H1 (cell line): ENCODE measurements at regions not wholly inside any gene's neighbourhood (a gene's known extent, or its start where the extent isn't known, plus 50 kb on each side); places are given as distances from the start of the nearest gene placed in this dataset.

Experiments used
- CTCF ChIA-PET: fragments of 300-600 bp; sonication (Branson Sonifier 250); formaldehyde crosslinking; loops from one replicate; lab custom pipeline; 2021; ENCODE audit not compliant: partially characterized antibody; lab: Charles Lee
- POLR2A ChIA-PET: fragments of 300-600 bp; sonication (Branson Sonifier 250); formaldehyde crosslinking; loops from one replicate; lab custom pipeline; 2021; ENCODE audit warnings: inconsistent platforms; ENCODE audit not compliant: partially characterized antibody; lab: Charles Lee
- DNase-seq, 2 experiments: peaks; one replicate each; pipeline versions ENCODE4 v3.0.0 to v3.0.0-alpha.2; 2010 to 2022; ENCODE audit warnings: low spot score in 2 of 2, low read depth in 1 of 2, mixed read lengths in 1 of 2
- FAIRE-seq: peaks from 2 replicates; lab custom pipeline; 2011; peaks lifted over from hg19 to GRCh38; lab: Jason Lieb, UNC
- H2AFZ ChIP-seq: 2 replicates; pipeline ENCODE4 v1.8.1; 2012; ENCODE audit warnings: low read length, inconsistent platforms
- H2AK5ac ChIP-seq: 2 replicates; pipeline ENCODE4 v1.6.1; 2013; ENCODE audit warnings: low read depth, low read length
- H2BK120ac ChIP-seq: replicated peaks from 2 replicates; pipeline ENCODE3; 2013; ENCODE audit warnings: low read depth, low read length, inconsistent platforms
- H2BK12ac ChIP-seq: 2 replicates; pipeline ENCODE4 v1.6.1; 2013; ENCODE audit warnings: low read depth, low read length
- H2BK15ac ChIP-seq: 2 replicates; pipeline ENCODE4 v1.6.1; 2013; ENCODE audit warnings: low read length
- H2BK20ac ChIP-seq: 2 replicates; pipeline ENCODE4 v1.6.1; 2013; ENCODE audit warnings: low read length
- H2BK5ac ChIP-seq: 2 replicates; pipeline ENCODE4 v1.6.1; 2013; ENCODE audit warnings: low read depth, low read length
- H3K14ac ChIP-seq: 2 replicates; pipeline ENCODE4 v1.6.1; 2013; ENCODE audit warnings: inconsistent platforms; ENCODE audit not compliant: insufficient read length
- H3K18ac ChIP-seq: 2 replicates; pipeline ENCODE4 v1.6.1; 2013; ENCODE audit warnings: low read length; ENCODE audit errors: extremely low read depth
- H3K23ac ChIP-seq: 2 replicates; pipeline ENCODE4 v1.6.1; 2013; ENCODE audit warnings: inconsistent platforms; ENCODE audit not compliant: insufficient read length
- H3K23me2 ChIP-seq: 2 replicates; pipeline ENCODE4 v1.6.1; 2013; ENCODE audit warnings: low read depth, low read length
- H3K27ac ChIP-seq: 2 replicates; pipeline ENCODE4 v1.6.1; 2011; ENCODE audit warnings: low read depth, low read length, inconsistent platforms
- H3K27me3 ChIP-seq, 4 experiments: replicated peaks in 1 of 4; 1 replicate in 1 of 4; 2 replicates in 3 of 4; pipeline versions ENCODE4 v1.6.1 to v1.8.1; 2011 to 2013; ENCODE audit warnings: low read length in 3 of 4, mild to moderate bottlenecking in 3 of 4, inconsistent platforms in 2 of 4, mixed read lengths in 2 of 4, moderate library complexity in 1 of 4; ENCODE audit not compliant: control insufficient read depth in 3 of 4, insufficient read depth in 3 of 4; ENCODE audit errors: extremely low read depth in 1 of 4
- H3K36me3 ChIP-seq, 4 experiments: 2 replicates each; pipeline versions ENCODE4 v1.6.1 to v1.8.1; 2011 to 2013; ENCODE audit warnings: mild to moderate bottlenecking in 4 of 4, low read length in 3 of 4, moderate library complexity in 2 of 4, control low read depth in 1 of 4, inconsistent platforms in 1 of 4; ENCODE audit not compliant: insufficient read depth in 4 of 4, control insufficient read depth in 2 of 4
- H3K4ac ChIP-seq: replicated peaks from 2 replicates; pipeline ENCODE3; 2013; ENCODE audit warnings: low read length, low read depth, mixed read lengths, inconsistent platforms; ENCODE audit not compliant: insufficient read length
- H3K4me1 ChIP-seq, 4 experiments: replicated peaks in 1 of 4; 1 replicate in 1 of 4; 2 replicates in 3 of 4; pipeline versions ENCODE4 v1.6.1 to v1.8.1; 2011 to 2013; ENCODE audit warnings: low read length in 3 of 4, inconsistent platforms in 2 of 4, mixed read lengths in 1 of 4; ENCODE audit not compliant: insufficient read depth in 4 of 4, control insufficient read depth in 3 of 4
- H3K4me2 ChIP-seq, 2 experiments: 2 replicates each; pipeline versions ENCODE4 v1.6.1 to v1.8.1; 2011 to 2013; ENCODE audit warnings: low read depth in 2 of 2, low read length in 2 of 2, control low read depth in 1 of 2, inconsistent platforms in 1 of 2, mild to moderate bottlenecking in 1 of 2; ENCODE audit not compliant: insufficient read depth in 1 of 2
- H3K4me3 ChIP-seq, 4 experiments: fragments of 200-600, 300-600 bp in 1 of 4; sonication (generic), shearing (Covaris generic), sonication (Bioruptor Twin) in 1 of 4; 2 replicates each; pipeline versions ENCODE4 v1.5.1 to v1.8.1; 2011 to 2016; ENCODE audit warnings: low read length in 4 of 4, low read depth in 3 of 4, control low read depth in 2 of 4, inconsistent platforms in 2 of 4, mild to moderate bottlenecking in 2 of 4, mixed read lengths in 1 of 4, moderate library complexity in 1 of 4; ENCODE audit not compliant: insufficient read depth in 2 of 4; ENCODE audit errors: extremely low read depth in 1 of 4
- H3K56ac ChIP-seq: replicated peaks from 2 replicates; pipeline ENCODE3; 2013; ENCODE audit warnings: low read depth, mild to moderate bottlenecking, mixed read lengths, low read length, inconsistent platforms; ENCODE audit not compliant: insufficient read length
- H3K79me1 ChIP-seq: 2 replicates; pipeline ENCODE4 v1.6.1; 2013; ENCODE audit warnings: low read depth, low read length, control low read depth
- H3K79me2 ChIP-seq, 2 experiments: 2 replicates each; pipeline versions ENCODE4 v1.6.1 to v1.8.1; 2012 to 2013; ENCODE audit warnings: low read length in 2 of 2, mild to moderate bottlenecking in 2 of 2, inconsistent platforms in 1 of 2; ENCODE audit not compliant: insufficient read depth in 2 of 2, control insufficient read depth in 1 of 2
- H3K9ac ChIP-seq, 4 experiments: replicated peaks in 1 of 4; 1 replicate in 1 of 4; 2 replicates in 3 of 4; pipeline versions ENCODE4 v1.6.1 to v1.8.1; 2011 to 2013; ENCODE audit warnings: low read depth in 3 of 4, low read length in 3 of 4, control low read depth in 2 of 4, mild to moderate bottlenecking in 2 of 4, moderate library complexity in 2 of 4, inconsistent platforms in 1 of 4; ENCODE audit errors: extremely low read depth in 1 of 4
- H3K9me3 ChIP-seq, 2 experiments: 2 replicates each; pipeline versions ENCODE4 v1.6.1 to v1.8.1; 2012 to 2013; ENCODE audit warnings: mild to moderate bottlenecking in 2 of 2, moderate library complexity in 2 of 2, control low read depth in 1 of 2, inconsistent platforms in 1 of 2, low read depth in 1 of 2, low read length in 1 of 2, mixed read lengths in 1 of 2; ENCODE audit not compliant: insufficient read depth in 2 of 2
- H4K20me1 ChIP-seq, 2 experiments: replicated peaks in 1 of 2; 2 replicates each; pipeline versions ENCODE3 to v1.8.1; 2011 to 2013; ENCODE audit warnings: inconsistent platforms in 2 of 2, low read length in 2 of 2, mild to moderate bottlenecking in 1 of 2; ENCODE audit not compliant: insufficient read depth in 2 of 2, control insufficient read depth in 1 of 2
- H4K5ac ChIP-seq: 2 replicates; pipeline ENCODE4 v1.6.1; 2013; ENCODE audit warnings: low read length, low read depth, mixed read lengths, inconsistent platforms; ENCODE audit not compliant: insufficient read length
- H4K8ac ChIP-seq: 2 replicates; pipeline ENCODE4 v1.8.0; 2013; ENCODE audit warnings: mild to moderate bottlenecking, moderate library complexity, low read length, inconsistent platforms; ENCODE audit not compliant: insufficient read depth; ENCODE audit errors: extremely low read depth
- H4K91ac ChIP-seq: replicated peaks from 2 replicates; pipeline ENCODE3; 2013; ENCODE audit warnings: low read length, mixed read lengths, inconsistent platforms; ENCODE audit not compliant: insufficient read length
- ASH2L ChIP-seq: fragments of 200-600, 300-600 bp; sonication (generic); IDR thresholded peaks from one replicate; pipeline ENCODE4 v1.7.1; 2017; ENCODE audit warnings: low read length
- BACH1 ChIP-seq: IDR thresholded peaks from 2 replicates; pipeline ENCODE4 v1.6.1; 2012; ENCODE audit warnings: low read length, improper control_type of control experiment
- BRCA1 ChIP-seq: IDR thresholded peaks from 2 replicates; pipeline ENCODE4 v1.6.1; 2012; ENCODE audit warnings: low read depth, low read length, improper control_type of control experiment
- CEBPB ChIP-seq: IDR thresholded peaks from 2 replicates; pipeline ENCODE4 v1.6.1; 2012; ENCODE audit warnings: low read depth, low read length
- CHD1 ChIP-seq: IDR thresholded peaks from 2 replicates; pipeline ENCODE4 v1.6.1; 2012; ENCODE audit warnings: low read depth, low read length, improper control_type of control experiment
- CREB1 ChIP-seq: IDR thresholded peaks from 2 replicates; pipeline ENCODE4 v1.6.1; 2012; ENCODE audit warnings: inconsistent platforms
- FOSL1 ChIP-seq: IDR thresholded peaks from 2 replicates; pipeline ENCODE4 v1.6.1; 2011; ENCODE audit warnings: mild to moderate bottlenecking, low read depth, low read length, moderate library complexity; ENCODE audit not compliant: insufficient read depth
- JUND ChIP-seq: IDR thresholded peaks from 2 replicates; pipeline ENCODE4 v1.6.1; 2011; ENCODE audit warnings: mild to moderate bottlenecking, improper control_type of control experiment, low read length
- NANOG ChIP-seq: IDR thresholded peaks from 2 replicates; pipeline ENCODE4 v1.6.1; 2011; ENCODE audit warnings: low read length, low read depth, mild to moderate bottlenecking, inconsistent platforms; ENCODE audit not compliant: insufficient read depth, poor library complexity, severe bottlenecking
- PHF8 ChIP-seq: fragments of 200-600 bp; sonication (generic); conservative IDR thresholded peaks from 2 replicates; pipeline ENCODE4 v1.7.1; 2012; ENCODE audit warnings: low read depth, mild to moderate bottlenecking, inconsistent platforms, low read length, moderate library complexity
- RAD21 ChIP-seq, 2 experiments: IDR thresholded peaks in 1 of 2; conservative IDR thresholded peaks in 1 of 2; 2 replicates each; pipeline ENCODE4 v1.6.1; 2011; ENCODE audit warnings: low read depth in 2 of 2, low read length in 2 of 2, improper control_type of control experiment in 1 of 2, inconsistent platforms in 1 of 2, mild to moderate bottlenecking in 1 of 2, moderate library complexity in 1 of 2
- RNF2 ChIP-seq: fragments of 200-900, 300-1000 bp; sonication (generic); IDR thresholded peaks from 2 replicates; pipeline ENCODE4 v1.7.1; 2016; ENCODE audit warnings: borderline replicate concordance, low read depth, mild to moderate bottlenecking, antibody characterized with exemption, low read length; ENCODE audit not compliant: poor library complexity, severe bottlenecking; ENCODE audit errors: missing control alignments
- SIN3A ChIP-seq, 2 experiments: IDR thresholded peaks in 1 of 2; conservative IDR thresholded peaks in 1 of 2; 2 replicates each; pipeline ENCODE4 v1.6.1; 2011 to 2012; ENCODE audit warnings: low read length in 2 of 2, improper control_type of control experiment in 1 of 2, low read depth in 1 of 2, mild to moderate bottlenecking in 1 of 2
- SP2 ChIP-seq: IDR thresholded peaks from 2 replicates; pipeline ENCODE4 v1.6.1; 2012; ENCODE audit warnings: mild to moderate bottlenecking, low read length, inconsistent platforms
- TAF1 ChIP-seq: IDR thresholded peaks from 2 replicates; pipeline ENCODE4 v1.6.1; 2011; ENCODE audit warnings: mild to moderate bottlenecking, low read depth, low read length
- YY1 ChIP-seq: IDR thresholded peaks from 2 replicates; pipeline ENCODE4 v1.6.1; 2011; ENCODE audit warnings: low read depth, mild to moderate bottlenecking, low read length
- WGBS, 2 experiments: shearing (Covaris generic) in 1 of 2; methylation state at CpG; one replicate each; pipeline versions ENCODE4 v1.1.6 to v1.1.7; 2013 to 2015; ENCODE audit warnings: low lambda C conversion rate in 2 of 2, mixed read lengths in 2 of 2, inconsistent platforms in 1 of 2, low coverage in 1 of 2, missing lambda C conversion rate in 1 of 2; ENCODE audit not compliant: insufficient replicate concordance in 2 of 2, insufficient coverage in 1 of 2, insufficient read length in 1 of 2; ENCODE audit errors: extremely low coverage in 1 of 2, missing lambda C conversion rate in 1 of 2; 5-methylcytosine and 5-hydroxymethylcytosine counted together

- POLR2A ChIA-PET: no interaction called here
- no peak overlapping the region for H3K9ac ChIP-seq
- TF ChIP-seq CREB1 (no peak), TAF1 (no peak), RNF2 (no peak), JUND (no peak), CHD1 (no peak), NANOG (no peak), ASH2L (no peak), BACH1 (no peak), FOSL1 (no peak), BRCA1 (no peak), SP2 (no peak), CEBPB (no peak), PHF8 (no peak), SIN3A (conservative IDR thresholded peaks at IDR 0.05 in 1 of 2, IDR thresholded peaks at IDR 0.05 in 1 of 2; ENCODE audit: low read depth in 1 of 2, low read length in 2 of 2) (no peak), YY1 (no peak), RAD21 (IDR thresholded peaks at IDR 0.05 in 1 of 2, conservative IDR thresholded peaks at IDR 0.05 in 1 of 2; ENCODE audit: low read depth in 2 of 2, low read length in 2 of 2) (no peak)
Measured at GRCh38 chr12:89180496-89180895, 171.8 kb downstream of the DUSP6 start.

More at GRCh38 chr12:89180496-89180895, 171.8 kb downstream of the DUSP6 start:
- H4K91ac ChIP-seq: no peak overlapping the region
- H3K27me3 ChIP-seq: no peaks in the 10 kb centered on the region
- H4K20me1 ChIP-seq: no peaks in the 10 kb centered on the region
- H2BK120ac ChIP-seq: no peak overlapping the region
- no peak overlapping the region for H3K27ac ChIP-seq
- H3K79me2 ChIP-seq: no peaks in the 10 kb centered on the region
- no peaks in the 10 kb centered on the region for H3K23me2 ChIP-seq
- no peak overlapping the region for H3K14ac ChIP-seq
- CTCF ChIA-PET: no interaction called here
- no peak overlapping the region for H2BK20ac ChIP-seq
- no peak overlapping the region for H3K56ac ChIP-seq
- H3K4me1 ChIP-seq: no peaks in the 10 kb centered on the region
- no peak overlapping the region for H2AK5ac ChIP-seq
- H2BK12ac ChIP-seq: no peak overlapping the region
- no peak overlapping the region for H3K4me2 ChIP-seq
- no peak overlapping the region for H4K5ac ChIP-seq
- no peak overlapping the region for H3K4me3 ChIP-seq
- DNase-seq (no peak), FAIRE-seq (no peak)
- H3K9me3 ChIP-seq: no peaks in the 10 kb centered on the region
- no peak overlapping the region for H2AFZ ChIP-seq
- no peaks in the 10 kb centered on the region for H3K79me1 ChIP-seq
- WGBS, 2 experiments: 89% methylated on average over 2 of the region's 2 CpGs; no CpG with 5 or more reads in 1 of the 2 experiments
- no peak overlapping the region for H2BK5ac ChIP-seq
- H3K23ac ChIP-seq: no peak overlapping the region
- H3K36me3 ChIP-seq: no peaks in the 10 kb centered on the region
- no peak overlapping the region for H4K8ac ChIP-seq
- no peak overlapping the region for H3K18ac ChIP-seq
- no peak overlapping the region for H2BK15ac ChIP-seq
- H3K4ac ChIP-seq: no peak overlapping the region
